ENCODE measurements at regions not wholly inside any gene's neighbourhood (a gene's known extent, or its start where the extent isn't known, plus 50 kb on each side); places are given as distances from the start of the nearest gene placed in this dataset. TPM values are rescaled to one million over a fixed set of nuclear protein-coding genes. Genes with fewer than 3 reads are reported as not detected.
"Not testable (repeated sequence)": the region's sequence is repeated elsewhere in the genome, so short reads cannot be mapped to it uniquely, and the experiment has no call there.

- Histone ChIP-seq H3K4me1 (no peaks in the 10 kb centered on the region), H3K36me3 (no peaks in the 10 kb centered on the region), H3K27ac (no peak overlapping the region), H3K27me3 (no peaks in the 10 kb centered on the region), H3K4me3 (no peak overlapping the region), H3K9me3 (no peaks in the 10 kb centered on the region)
- TF ChIP-seq POLR2A (IDR thresholded peaks at IDR 0.05), result no peak
- no peak for TF ChIP-seq POLR2AphosphoS5 (IDR thresholded peaks at IDR 0.05; ENCODE audit: insufficient read depth in 1 of 2, low read depth in 1 of 2)
- no peak for TF ChIP-seq CTCF (IDR thresholded peaks at IDR 0.05)
- intact Hi-C loops (cut with DNase I), result no loop called here
- DNase-seq (ENCODE audit: extremely low spot score in 2 of 2), result no peak
These were observed 172.3 kb downstream of the EPM2A start for GRCh38 chr6:145562771-145563615.

GRCh38 chr6:145564553-145564952 is 170.8 kb downstream of the EPM2A start:
- Histone ChIP-seq H3K4me3 (no peak overlapping the region), H3K27ac (no peak overlapping the region), H3K36me3 (no peaks in the 10 kb centered on the region), H3K27me3 (no peaks in the 10 kb centered on the region), H3K9me3 (no peaks in the 10 kb centered on the region), H3K4me1 (no peaks in the 10 kb centered on the region)
- TF ChIP-seq CTCF (IDR thresholded peaks at IDR 0.05) (no peak), POLR2AphosphoS5 (IDR thresholded peaks at IDR 0.05; ENCODE audit: insufficient read depth in 1 of 2, low read depth in 1 of 2) (no peak), POLR2A (IDR thresholded peaks at IDR 0.05) (no peak)
- no peak for DNase-seq (ENCODE audit: extremely low spot score in 2 of 2)
- intact Hi-C loops (cut with DNase I), result no loop called here

- H3K27ac ChIP-seq, result no peak overlapping the region
- no peaks in the 10 kb centered on the region for H3K27me3 ChIP-seq
- no peak overlapping the region for H3K4me3 ChIP-seq
- no peak for DNase-seq (ENCODE audit: extremely low spot score in 2 of 2)
- no peaks in the 10 kb centered on the region for H3K4me1 ChIP-seq
- TF ChIP-seq POLR2AphosphoS5 (IDR thresholded peaks at IDR 0.05; ENCODE audit: insufficient read depth in 1 of 2, low read depth in 1 of 2) (no peak), POLR2A (IDR thresholded peaks at IDR 0.05) (no peak)
- no peaks in the 10 kb centered on the region for H3K36me3 ChIP-seq
- no peaks in the 10 kb centered on the region for H3K9me3 ChIP-seq
- intact Hi-C loops (cut with DNase I), result no loop called here
These were observed 167.6 kb downstream of the EPM2A start for GRCh38 chr6:145567684-145568252.

- no peak overlapping the region for H3K4me3 ChIP-seq
- no peaks in the 10 kb centered on the region for H3K9me3 ChIP-seq
- intact Hi-C loops (cut with DNase I), result no loop called here
- no peaks in the 10 kb centered on the region for H3K4me1 ChIP-seq
- no peak overlapping the region for H3K27ac ChIP-seq
- DNase-seq (ENCODE audit: extremely low spot score in 2 of 2), result no peak
- TF ChIP-seq POLR2A (IDR thresholded peaks at IDR 0.05), result no peak
- no peak for TF ChIP-seq CTCF (IDR thresholded peaks at IDR 0.05)
- no peak for TF ChIP-seq POLR2AphosphoS5 (IDR thresholded peaks at IDR 0.05; ENCODE audit: insufficient read depth in 1 of 2, low read depth in 1 of 2)
- no peaks in the 10 kb centered on the region for H3K36me3 ChIP-seq
- H3K27me3 ChIP-seq, result no peaks in the 10 kb centered on the region
These were observed 166.2 kb downstream of the EPM2A start for GRCh38 chr6:145569140-145569539.

- H3K27me3 ChIP-seq; H3K4me1 ChIP-seq; H3K36me3 ChIP-seq; H3K4me3 ChIP-seq; DNase-seq (ENCODE audit: extremely low spot score in 2 of 2); H3K9me3 ChIP-seq; intact Hi-C loops (cut with DNase I); H3K27ac ChIP-seq: not testable (repeated sequence)
These were observed 165.0 kb downstream of the EPM2A start for GRCh38 chr6:145570336-145570735.

GRCh38 chr6:145574269-145574668 is 161.1 kb downstream of the EPM2A start:
- H3K27me3 ChIP-seq; H3K27ac ChIP-seq; DNase-seq (ENCODE audit: extremely low spot score in 2 of 2); H3K4me3 ChIP-seq; H3K36me3 ChIP-seq; intact Hi-C loops (cut with DNase I); H3K4me1 ChIP-seq: not testable (repeated sequence)
- H3K9me3 ChIP-seq, result peaks cover 12% of the 10 kb centered on the region

Small RNA genes in the stretch of these regions (small RNA-seq; reads per million reads assigned to genes)
- not detected for gene RNU1-33P

Data from vagina (tissue), 2 donors.